Colonic mucosa (tissue), 4 donors: ENCODE measurements at regions not wholly inside any gene's neighbourhood (a gene's known extent, or its start where the extent isn't known, plus 50 kb on each side); places are given as distances from the start of the nearest gene placed in this dataset.

Source experiments
- DNase-seq: peaks from one replicate; pipeline ENCODE4 v3.0.0-alpha.2; 2020
- H3K27ac ChIP-seq: fragments of 200-600 bp; one replicate; pipeline ENCODE4 v1.8.0; 2021
- H3K27me3 ChIP-seq: fragments of 200-600 bp; one replicate; pipeline ENCODE4 v1.8.0; 2021
- H3K36me3 ChIP-seq: fragments of 200-600 bp; one replicate; pipeline ENCODE4 v1.8.0; 2021
- H3K4me1 ChIP-seq: fragments of 200-600 bp; one replicate; pipeline ENCODE4 v1.8.0; 2021; ENCODE audit warnings: mild to moderate bottlenecking
- H3K4me3 ChIP-seq: fragments of 200-600 bp; one replicate; pipeline ENCODE4 v1.8.0; 2021
- H3K9ac ChIP-seq, 2 donors: one replicate each; pipeline ENCODE4 v1.7.0; 2013; ENCODE audit warnings: control low read depth in 2 of 2, low read depth in 2 of 2, low read length in 2 of 2
- H3K9me3 ChIP-seq: fragments of 200-600 bp; one replicate; pipeline ENCODE4 v1.8.0; 2021
- intact Hi-C: fragments of 100-400 bp; cut with DNase I; formaldehyde crosslinking; loops from one replicate; pipeline ENCODE4 v1.14.1; 2022
- TF ChIP-seq, protein P1 (sequence below): fragments of 200-600 bp; IDR thresholded peaks from one replicate; pipeline ENCODE4 v1.8.0; 2022; ENCODE audit warnings: antibody characterized with exemption, mild to moderate bottlenecking
- donor health status: healthy.
- donor health status: DM: no; HTN: no; CAD: no.
- donor health status: DM: no; HTN: no; CAD: no.

- no peaks in the 10 kb centered on the region for H3K9me3 ChIP-seq
- H3K36me3 ChIP-seq, result no peaks in the 10 kb centered on the region
- H3K27me3 ChIP-seq, result no peaks in the 10 kb centered on the region
- H3K27ac ChIP-seq, result no peak overlapping the region
- H3K9ac ChIP-seq, result no peak overlapping the region
- H3K4me3 ChIP-seq, result no peak overlapping the region
- no peaks in the 10 kb centered on the region for H3K4me1 ChIP-seq
- TF ChIP-seq, protein P1, sequence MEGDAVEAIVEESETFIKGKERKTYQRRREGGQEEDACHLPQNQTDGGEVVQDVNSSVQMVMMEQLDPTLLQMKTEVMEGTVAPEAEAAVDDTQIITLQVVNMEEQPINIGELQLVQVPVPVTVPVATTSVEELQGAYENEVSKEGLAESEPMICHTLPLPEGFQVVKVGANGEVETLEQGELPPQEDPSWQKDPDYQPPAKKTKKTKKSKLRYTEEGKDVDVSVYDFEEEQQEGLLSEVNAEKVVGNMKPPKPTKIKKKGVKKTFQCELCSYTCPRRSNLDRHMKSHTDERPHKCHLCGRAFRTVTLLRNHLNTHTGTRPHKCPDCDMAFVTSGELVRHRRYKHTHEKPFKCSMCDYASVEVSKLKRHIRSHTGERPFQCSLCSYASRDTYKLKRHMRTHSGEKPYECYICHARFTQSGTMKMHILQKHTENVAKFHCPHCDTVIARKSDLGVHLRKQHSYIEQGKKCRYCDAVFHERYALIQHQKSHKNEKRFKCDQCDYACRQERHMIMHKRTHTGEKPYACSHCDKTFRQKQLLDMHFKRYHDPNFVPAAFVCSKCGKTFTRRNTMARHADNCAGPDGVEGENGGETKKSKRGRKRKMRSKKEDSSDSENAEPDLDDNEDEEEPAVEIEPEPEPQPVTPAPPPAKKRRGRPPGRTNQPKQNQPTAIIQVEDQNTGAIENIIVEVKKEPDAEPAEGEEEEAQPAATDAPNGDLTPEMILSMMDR, result no peak
- no peak for DNase-seq
- intact Hi-C loops, result no loop called here
Observed at GRCh38 chr3:165463531-165463930, 267.3 kb upstream of the SLITRK3 start.

GRCh38 chr3:165462636-165463334 is 266.6 kb upstream of the SLITRK3 start:
- intact Hi-C loops, result no loop called here
- H3K4me1 ChIP-seq, result no peaks in the 10 kb centered on the region
- TF ChIP-seq, protein P1, result no peak
- no peaks in the 10 kb centered on the region for H3K9me3 ChIP-seq
- no peaks in the 10 kb centered on the region for H3K36me3 ChIP-seq
- no peak overlapping the region for H3K9ac ChIP-seq
- H3K27ac ChIP-seq, result no peak overlapping the region
- no peak overlapping the region for H3K4me3 ChIP-seq
- no peak for DNase-seq
- no peaks in the 10 kb centered on the region for H3K27me3 ChIP-seq

DNA sequence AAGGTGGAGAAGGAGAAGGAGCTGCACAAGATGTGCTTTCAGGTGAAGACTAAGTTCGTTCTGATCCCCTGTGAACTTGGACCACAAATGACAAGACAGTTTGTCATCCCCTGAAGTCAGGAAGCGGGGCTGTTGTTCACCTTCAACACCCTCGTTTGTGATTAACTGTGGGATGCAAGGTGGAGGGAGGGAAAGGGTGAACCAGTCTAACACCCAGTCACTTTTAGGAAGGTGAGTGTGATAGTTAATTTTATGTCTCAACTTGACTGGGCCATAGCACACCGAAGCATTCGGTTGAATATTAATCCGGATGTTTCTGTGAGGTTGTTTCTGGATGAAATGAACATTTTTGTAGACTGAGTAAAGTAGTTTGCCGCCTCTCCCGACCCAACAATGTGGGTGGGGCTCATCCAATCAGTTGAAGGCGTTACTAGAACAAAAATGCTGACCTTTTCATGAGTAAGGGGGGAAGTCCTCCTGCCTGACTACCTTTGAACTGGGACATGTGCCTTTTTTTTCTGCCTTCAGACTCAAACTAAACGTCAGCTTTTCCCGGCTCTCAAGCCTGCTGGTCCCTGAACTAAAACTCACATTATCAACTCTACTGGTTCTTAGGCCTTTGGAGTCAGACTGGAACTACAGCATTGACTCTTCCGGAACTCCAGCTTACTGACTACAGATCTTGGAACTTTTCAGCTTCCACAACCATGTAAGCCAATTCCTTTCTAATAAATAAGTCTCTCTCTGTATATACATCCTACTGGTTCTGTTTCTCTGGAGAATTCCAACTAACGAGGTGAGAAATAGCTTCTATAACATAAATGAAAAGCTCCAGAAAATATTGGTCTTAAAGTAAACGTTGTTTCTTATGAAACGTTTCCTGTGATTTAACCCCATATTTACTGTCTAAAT is 264.0 kb upstream of the SLITRK3 start:
- Histone ChIP-seq H3K27ac (no peak overlapping the region), H3K9ac (no peak overlapping the region), H3K4me3 (no peak overlapping the region), H3K36me3 (no peaks in the 10 kb centered on the region), H3K9me3 (no peaks in the 10 kb centered on the region), H3K4me1 (no peaks in the 10 kb centered on the region), H3K27me3 (no peaks in the 10 kb centered on the region)
- intact Hi-C loops, result no loop called here
- TF ChIP-seq, protein P1, result no peak
- DNase-seq, result no peak

DNA sequence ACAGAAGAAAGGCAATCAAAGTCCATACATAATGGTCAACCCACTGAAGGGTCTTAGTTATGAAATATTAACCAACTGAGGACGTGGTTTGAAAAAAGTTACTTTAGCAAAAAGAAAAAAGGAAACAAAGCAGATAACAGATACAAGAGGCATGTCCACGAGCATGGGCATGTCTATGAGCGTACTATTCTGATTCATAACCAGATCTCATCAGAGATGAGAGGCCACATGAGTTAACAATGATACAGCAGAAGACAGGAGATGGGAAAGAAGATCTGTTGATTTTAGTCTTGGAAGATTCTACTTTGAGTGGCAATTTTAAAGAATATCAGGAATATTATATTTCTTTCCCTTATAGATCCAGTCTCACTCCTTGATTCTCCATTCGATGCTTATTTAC is 262.9 kb upstream of the SLITRK3 start:
- TF ChIP-seq, protein P1, result no peak
- Histone ChIP-seq H3K9me3 (no peaks in the 10 kb centered on the region), H3K27ac (no peak overlapping the region), H3K9ac (no peak overlapping the region), H3K4me1 (no peaks in the 10 kb centered on the region), H3K27me3 (no peaks in the 10 kb centered on the region), H3K36me3 (no peaks in the 10 kb centered on the region), H3K4me3 (no peak overlapping the region)
- no peak for DNase-seq
- intact Hi-C loops, result no loop called here

GRCh38 chr3:165457096-165457495 is 260.9 kb upstream of the SLITRK3 start:
- Histone ChIP-seq H3K36me3 (no peaks in the 10 kb centered on the region), H3K4me1 (no peaks in the 10 kb centered on the region), H3K27me3 (no peaks in the 10 kb centered on the region), H3K4me3 (no peak overlapping the region), H3K27ac (no peak overlapping the region), H3K9ac (no peak overlapping the region), H3K9me3 (no peaks in the 10 kb centered on the region)
- intact Hi-C loops, result no loop called here
- no peak for DNase-seq
- TF ChIP-seq, protein P1, result no peak
